HEK293 (cell line): ENCODE measurements at regions not wholly inside any gene's neighbourhood (a gene's known extent, or its start where the extent isn't known, plus 50 kb on each side); places are given as distances from the start of the nearest gene placed in this dataset.

Source experiments
- CTCF ChIA-PET: fragments of 350-600 bp; formaldehyde crosslinking; extraction: SDS; loops from one replicate; lab custom pipeline; 2021; ENCODE audit warnings: antibody characterized with exemption; lab: Yijun Ruan, JAX
- POLR2A ChIA-PET: fragments of 300-600 bp; formaldehyde crosslinking; extraction: SDS; loops from one replicate; lab custom pipeline; 2020; ENCODE audit warnings: antibody characterized with exemption, inconsistent platforms; lab: Yijun Ruan, JAX
- H3K27ac ChIP-seq: fragments of 200-500 bp; sonication (Bioruptor generic); 2 replicates; pipeline ENCODE4 v1.5.1; 2014; ENCODE audit warnings: low read depth, low read length, control low read depth, inconsistent platforms; ENCODE audit errors: extremely low read depth
- H3K36me3 ChIP-seq, 2 experiments: fragments of 200-500 bp in 1 of 2; sonication (Bioruptor generic) in 1 of 2; 1 replicate in 1 of 2; 2 replicates in 1 of 2; pipeline ENCODE4 v1.5.1; 2014 to 2017; ENCODE audit warnings: inconsistent platforms in 2 of 2, low read length in 2 of 2; ENCODE audit not compliant: control insufficient read depth in 2 of 2, insufficient read depth in 1 of 2
- H3K4me1 ChIP-seq: fragments of 200-500 bp; sonication (Bioruptor generic); 2 replicates; pipeline ENCODE4 v1.5.1; 2014; ENCODE audit warnings: mild to moderate bottlenecking, low read length, inconsistent platforms; ENCODE audit not compliant: control insufficient read depth, insufficient read depth
- H3K4me3 ChIP-seq: 2 replicates; pipeline ENCODE4 v1.5.1; 2011; ENCODE audit warnings: low read depth, mild to moderate bottlenecking, control low read depth, low read length, moderate library complexity
- H3K9me3 ChIP-seq: fragments of 200-500 bp; sonication (Bioruptor generic); 2 replicates; pipeline ENCODE4 v1.5.1; 2014; ENCODE audit warnings: low read depth, low read length, inconsistent platforms; ENCODE audit not compliant: control insufficient read depth, insufficient read depth
- EGR2 ChIP-seq: fragments of 450-650 bp; formaldehyde crosslinking; IDR thresholded peaks from 2 replicates; pipeline ENCODE4 v1.5.1; 2016; ENCODE audit warnings: low read depth, missing biosample characterization, missing genetic modification characterization
- GFI1B ChIP-seq: fragments of 450-650 bp; formaldehyde crosslinking; IDR thresholded peaks from 2 replicates; pipeline ENCODE4 v1.5.1; 2016; ENCODE audit warnings: missing biosample characterization, missing genetic modification characterization
- HOXD13 ChIP-seq: sonication (generic); formaldehyde crosslinking; IDR thresholded peaks from 2 replicates; pipeline ENCODE4 v1.8.0; 2022; ENCODE audit warnings: missing genetic modification reagents, borderline replicate concordance
- PRDM10 ChIP-seq: fragments of 450-650 bp; formaldehyde crosslinking; IDR thresholded peaks from 2 replicates; pipeline ENCODE4 v1.5.1; 2016; ENCODE audit warnings: missing biosample characterization, missing genetic modification characterization
- RBAK ChIP-seq: fragments of 450-650 bp; formaldehyde crosslinking; IDR thresholded peaks from 2 replicates; pipeline ENCODE4 v1.5.1; 2016; ENCODE audit warnings: missing biosample characterization, missing genetic modification characterization
- SETDB1 ChIP-seq: IDR thresholded peaks from one replicate; pipeline ENCODE4 v1.6.1; 2017; ENCODE audit warnings: mild to moderate bottlenecking, low read length, moderate library complexity, mixed read lengths; ENCODE audit not compliant: insufficient read length
- SP2 ChIP-seq: fragments of 450-650 bp; formaldehyde crosslinking; IDR thresholded peaks from 2 replicates; pipeline ENCODE4 v1.5.1; 2016; ENCODE audit warnings: missing biosample characterization, missing genetic modification characterization
- ZFHX2 ChIP-seq: fragments of 450-650 bp; formaldehyde crosslinking; conservative IDR thresholded peaks from 2 replicates; pipeline ENCODE4 v1.5.1; 2016; ENCODE audit warnings: missing biosample characterization, missing genetic modification characterization
- ZFP3 ChIP-seq: fragments of 450-650 bp; formaldehyde crosslinking; IDR thresholded peaks from 2 replicates; pipeline ENCODE4 v1.5.1; 2016; ENCODE audit warnings: low read depth, missing biosample characterization, missing genetic modification characterization
- ZIC2 ChIP-seq: fragments of 450-650 bp; formaldehyde crosslinking; IDR thresholded peaks from 2 replicates; pipeline ENCODE4 v1.5.1; 2016; ENCODE audit warnings: missing biosample characterization, missing genetic modification characterization
- ZNF132 ChIP-seq: fragments of 450-650 bp; formaldehyde crosslinking; IDR thresholded peaks from 2 replicates; pipeline ENCODE4 v1.5.1; 2017; ENCODE audit warnings: missing biosample characterization, missing genetic modification characterization, borderline replicate concordance
- ZNF157 ChIP-seq: fragments of 450-650 bp; formaldehyde crosslinking; IDR thresholded peaks from 2 replicates; pipeline ENCODE4 v1.5.1; 2016; ENCODE audit warnings: missing biosample characterization, missing genetic modification characterization
- ZNF18 ChIP-seq: fragments of 450-650 bp; formaldehyde crosslinking; IDR thresholded peaks from 2 replicates; pipeline ENCODE4 v1.5.1; 2016; ENCODE audit warnings: missing biosample characterization, missing genetic modification characterization
- ZNF23 ChIP-seq: fragments of 450-650 bp; formaldehyde crosslinking; IDR thresholded peaks from 2 replicates; pipeline ENCODE4 v1.5.1; 2016; ENCODE audit warnings: missing biosample characterization, missing genetic modification characterization, borderline replicate concordance
- ZNF248 ChIP-seq: fragments of 450-650 bp; formaldehyde crosslinking; IDR thresholded peaks from 2 replicates; pipeline ENCODE4 v1.5.1; 2017; ENCODE audit warnings: missing biosample characterization, missing genetic modification characterization
- ZNF324 ChIP-seq: fragments of 450-650 bp; formaldehyde crosslinking; IDR thresholded peaks from 2 replicates; pipeline ENCODE4 v1.5.1; 2016; ENCODE audit warnings: missing biosample characterization, missing genetic modification characterization
- ZNF560 ChIP-seq: fragments of 450-650 bp; formaldehyde crosslinking; IDR thresholded peaks from 2 replicates; pipeline ENCODE4 v1.5.1; 2017; ENCODE audit warnings: missing biosample characterization, missing genetic modification characterization, borderline replicate concordance
- ZNF561 ChIP-seq: fragments of 450-650 bp; IDR thresholded peaks from 2 replicates; pipeline ENCODE4 v1.5.1; 2018; ENCODE audit warnings: missing biosample characterization, missing genetic modification characterization, borderline replicate concordance
- ZNF654 ChIP-seq: fragments of 450-650 bp; formaldehyde crosslinking; IDR thresholded peaks from 2 replicates; pipeline ENCODE4 v1.5.1; 2016; ENCODE audit warnings: low read depth, missing biosample characterization, missing genetic modification characterization
- ZNF791 ChIP-seq: fragments of 450-650 bp; formaldehyde crosslinking; IDR thresholded peaks from 2 replicates; pipeline ENCODE4 v1.5.1; 2016; ENCODE audit warnings: missing biosample characterization, missing genetic modification characterization

GRCh38 chr22:33971561-33971961 lies 51.3 kb upstream of the LARGE1 start:
- POLR2A ChIA-PET, result no interaction called here
- Histone ChIP-seq H3K4me1 (no peaks in the 10 kb centered on the region), H3K4me3 (no peak overlapping the region), H3K27ac (no peak overlapping the region), H3K36me3 (no peaks in the 10 kb centered on the region), H3K9me3 (no peaks in the 10 kb centered on the region)
- TF ChIP-seq HOXD13 (CRISPR knock-in tag) (no peak), EGR2 (tag by site-specific recombination) (0 out of 2 replicates have a peak, but pooled peaks have one; percentile 18), ZIC2 (peak; percentile 86), ZFHX2 (tag by site-specific recombination) (peak; percentile 59), SP2 (tag by site-specific recombination) (no peak)
- CTCF ChIA-PET, result interaction anchor here (0.6 kb wide), 1 partner anchor 23 kb away, joined by 3 read pairs; no protein-coding TSS in a partner anchor

GRCh38 chr22:33975841-33976240 lies 55.6 kb upstream of the LARGE1 start:
- CTCF ChIA-PET, result interaction anchor here (1.0 kb wide), 1 partner anchor 674 kb away, joined by 4 read pairs; no protein-coding TSS in a partner anchor
- no peak for TF ChIP-seq ZNF654 (tag by site-specific recombination)
- no peak for TF ChIP-seq ZNF157 (tag by site-specific recombination)
- no peak for TF ChIP-seq RBAK (tag by site-specific recombination)
- no peak for TF ChIP-seq ZFP3 (tag by site-specific recombination)
- TF ChIP-seq ZNF560 (tag by site-specific recombination), result no peak
- no peaks in the 10 kb centered on the region for H3K4me1 ChIP-seq
- POLR2A ChIA-PET, result no interaction called here
- no peaks in the 10 kb centered on the region for H3K36me3 ChIP-seq
- H3K27ac ChIP-seq, result no peak overlapping the region
- H3K4me3 ChIP-seq, result no peak overlapping the region
- no peaks in the 10 kb centered on the region for H3K9me3 ChIP-seq

GRCh38 chr22:33983558-33983957 lies 63.3 kb upstream of the LARGE1 start:
- no peaks in the 10 kb centered on the region for H3K4me1 ChIP-seq
- no peak overlapping the region for H3K4me3 ChIP-seq
- TF ChIP-seq ZNF791 (tag by site-specific recombination) (no peak), ZNF132 (no peak), ZNF18 (tag by site-specific recombination) (no peak), GFI1B (tag by site-specific recombination) (no peak), ZNF23 (tag by site-specific recombination) (no peak), ZNF248 (no peak), PRDM10 (tag by site-specific recombination) (no peak), SETDB1 (no peak), ZNF324 (tag by site-specific recombination) (no peak), ZNF561 (tag by site-specific recombination) (no peak)
- POLR2A ChIA-PET, result no interaction called here
- no peaks in the 10 kb centered on the region for H3K36me3 ChIP-seq
- H3K27ac ChIP-seq, result no peak overlapping the region
- no peaks in the 10 kb centered on the region for H3K9me3 ChIP-seq
- CTCF ChIA-PET, result no interaction called here
